GM10248 (cell line): ENCODE measurements at regions not wholly inside any gene's neighbourhood (a gene's known extent, or its start where the extent isn't known, plus 50 kb on each side); places are given as distances from the start of the nearest gene placed in this dataset.
"Not testable (repeated sequence)": the region's sequence is repeated elsewhere in the genome, so short reads cannot be mapped to it uniquely, and the experiment has no call there.

Source experiments
- CTCF ChIA-PET: fragments of 300-600 bp; sonication (Branson Sonifier 250); formaldehyde crosslinking; extraction: SDS; loops from one replicate; lab custom pipeline; 2021; ENCODE audit warnings: antibody characterized with exemption; lab: Yijun Ruan, JAX
- POLR2A ChIA-PET: fragments of 350-650 bp; sonication (Branson Sonifier 250); formaldehyde crosslinking; extraction: SDS; loops from one replicate; lab custom pipeline; 2020; ENCODE audit warnings: antibody characterized with exemption; lab: Yijun Ruan, JAX
- DNase-seq: peaks from one replicate; pipeline ENCODE4 v3.0.0; 2012; ENCODE audit errors: extremely low spot score
- CTCF ChIP-seq: IDR thresholded peaks from 2 replicates; pipeline ENCODE4 v1.5.1; 2012; ENCODE audit warnings: mild to moderate bottlenecking, low read depth; ENCODE audit errors: extremely low read depth, missing control alignments, control extremely low read depth

DNA sequence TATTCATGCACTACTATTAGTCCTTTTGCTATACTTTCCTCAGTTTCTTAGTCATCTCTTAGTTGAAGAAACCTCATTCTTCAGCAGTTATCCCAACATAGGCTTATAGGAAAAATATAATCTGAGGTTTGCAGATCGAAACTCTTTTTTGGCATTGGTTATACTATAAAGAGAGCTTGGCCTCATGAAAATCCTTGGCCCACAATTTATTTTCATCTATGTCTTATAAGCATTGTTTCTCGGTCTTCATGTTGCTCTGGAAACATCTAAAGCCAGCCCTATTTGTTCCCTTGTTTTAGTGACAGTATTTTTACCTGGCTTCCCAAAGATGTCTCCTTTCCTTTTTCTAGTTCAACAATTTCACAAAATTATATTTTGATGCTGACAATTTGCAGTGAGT is 345.1 kb upstream of the PRKCQ start:
- no peak for TF ChIP-seq CTCF
- CTCF ChIA-PET: interaction anchor here (1.1 kb wide), 1 partner anchor 11 kb away, joined by 3 read pairs; no protein-coding TSS in a partner anchor
- DNase-seq: no peak
- POLR2A ChIA-PET: interaction anchor here (0.6 kb wide), 1 partner anchor 262 kb away, joined by 3 read pairs; no protein-coding TSS in a partner anchor

DNA sequence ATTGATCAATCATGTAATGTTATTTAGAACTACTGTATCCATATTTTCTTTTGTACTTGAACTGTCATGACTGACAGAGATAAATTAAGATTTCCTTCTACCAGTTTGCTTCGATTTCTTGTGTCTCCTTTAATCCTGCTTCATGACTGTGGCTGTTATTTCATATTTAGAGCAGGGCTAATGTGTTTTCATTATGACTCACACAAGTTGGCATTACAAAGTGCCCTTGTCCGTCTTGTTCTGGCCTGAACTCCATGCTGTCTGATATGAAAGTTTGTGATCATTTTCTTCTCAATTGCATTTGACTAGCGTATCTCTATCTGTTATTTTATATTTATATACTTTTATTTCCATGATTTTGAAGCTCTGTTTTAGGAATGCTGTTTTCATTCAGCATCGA is 344.1 kb upstream of the PRKCQ start:
- ChIA-PET POLR2A (no interaction called here), CTCF (interaction anchor here (1.4 kb wide), 1 partner anchor 505 kb away, joined by 4 read pairs; no protein-coding TSS in a partner anchor)
- TF ChIP-seq CTCF: no peak
- DNase-seq: no peak

- POLR2A ChIA-PET, DNase-seq: not testable (repeated sequence)
- CTCF ChIA-PET: interaction anchor here (1.1 to 6.2 kb wide), 14 partner anchors 10 to 498 kb away, joined by 3 to 41 read pairs (median 5); no protein-coding TSS in a partner anchor
These were observed 340.9 kb upstream of the PRKCQ start for GRCh38 chr10:6921026-6921425.

DNA sequence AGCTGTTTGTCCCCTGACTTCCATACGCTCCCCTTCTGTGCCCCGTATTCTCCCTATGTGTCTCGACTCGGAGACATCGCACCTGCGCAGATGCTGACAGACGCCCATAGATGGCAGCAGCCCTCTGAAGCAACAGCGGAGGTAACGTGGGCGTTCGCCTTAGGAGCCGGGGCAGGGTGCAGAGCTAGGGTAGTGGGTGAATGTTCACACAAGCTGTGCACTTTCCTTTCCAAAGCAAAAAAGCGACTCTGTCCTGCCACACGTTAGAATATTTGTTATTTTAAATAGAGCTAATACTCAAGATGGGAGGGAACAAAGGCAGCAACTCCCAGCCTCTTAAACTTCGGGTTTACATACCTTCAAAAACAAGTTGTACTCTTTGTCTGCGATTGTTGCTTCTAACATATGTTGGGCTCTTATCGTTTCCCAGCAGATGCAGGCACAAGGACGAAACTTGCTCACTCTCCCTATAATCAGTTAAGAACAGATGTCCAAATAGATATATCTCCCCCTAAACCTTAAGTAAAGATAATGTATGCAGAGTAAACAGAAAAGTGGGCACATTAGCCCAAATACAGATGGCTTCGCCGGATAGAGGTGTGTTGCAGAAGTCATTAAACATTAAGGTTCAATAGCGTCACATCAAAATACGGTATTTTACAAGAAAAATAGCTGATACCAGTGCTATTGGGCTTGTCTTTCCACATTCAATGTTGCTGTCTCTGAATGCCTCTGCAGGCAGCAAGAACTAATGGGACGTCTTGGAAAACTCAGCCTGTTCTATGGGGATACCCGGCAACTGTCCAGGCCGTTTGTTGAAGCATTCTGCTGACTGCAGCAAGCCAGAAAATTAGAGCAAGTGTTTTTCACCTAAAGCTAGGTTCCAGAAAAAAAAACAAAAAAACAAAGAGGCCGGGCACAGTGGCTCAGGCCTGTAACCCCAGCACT is 340.3 kb upstream of the PRKCQ start:
- ChIA-PET POLR2A (no interaction called here), CTCF (interaction anchor here (0.5 to 6.2 kb wide), 38 partner anchors 8 to 601 kb away, joined by 3 to 41 read pairs (median 3); no protein-coding TSS in a partner anchor)
- TF ChIP-seq CTCF: peak; percentile 98
- DNase-seq: peak; percentile 82

- ChIA-PET POLR2A (no interaction called here), CTCF (interaction anchor here (0.8 to 6.2 kb wide), 25 partner anchors 9 to 770 kb away, joined by 3 to 41 read pairs (median 4); partner anchors contain the start of gene SFMBT2)
- DNase-seq: no peak
- TF ChIP-seq CTCF: no peak
These were observed 339.0 kb upstream of the PRKCQ start for GRCh38 chr10:6919077-6919476.

DNA sequence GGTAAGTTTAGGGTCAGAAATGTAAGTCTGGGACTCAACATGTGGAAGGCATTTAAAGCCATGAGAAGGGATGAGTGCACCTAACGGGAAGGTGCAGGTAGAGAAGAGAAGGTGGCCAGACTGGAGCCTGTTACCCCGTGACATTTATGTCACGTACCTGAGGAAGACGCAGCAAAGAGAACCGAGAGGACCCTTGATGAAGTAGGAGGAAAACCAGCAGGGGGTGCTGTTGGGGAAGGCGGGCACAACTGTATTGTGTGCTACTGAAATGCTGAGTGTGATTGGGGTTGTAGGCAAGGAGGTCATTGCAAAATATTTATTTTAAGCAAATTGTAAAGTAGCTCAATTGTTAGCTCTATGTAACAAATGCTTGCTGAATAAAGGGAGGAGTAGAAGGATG is 338.2 kb upstream of the PRKCQ start:
- peak; percentile 33 for DNase-seq
- ChIA-PET CTCF (interaction anchor here (0.8 to 6.2 kb wide), 24 partner anchors 8 to 770 kb away, joined by 3 to 41 read pairs (median 4); partner anchors contain the start of gene SFMBT2), POLR2A (no interaction called here)
- TF ChIP-seq CTCF: peak; percentile 48
